Fibroblast of lung (primary cell): ENCODE measurements at regions not wholly inside any gene's neighbourhood (a gene's known extent, or its start where the extent isn't known, plus 50 kb on each side); places are given as distances from the start of the nearest gene placed in this dataset.

Source experiments
- DNase-seq, 2 donors: peaks; one replicate each; pipeline versions ENCODE4 v3.0.0 to v3.0.0-alpha.2; 2010; ENCODE audit warnings: low read depth in 2 of 2
- H2AFZ ChIP-seq: 2 replicates; pipeline ENCODE4 v1.5.1; 2012; ENCODE audit warnings: low read length, control low read depth, inconsistent platforms
- H3K27ac ChIP-seq: 2 replicates; pipeline ENCODE4 v1.5.1; 2011; ENCODE audit warnings: low read length, control low read depth; ENCODE audit not compliant: insufficient read depth
- H3K27me3 ChIP-seq: 2 replicates; pipeline ENCODE4 v1.5.1; 2011; ENCODE audit warnings: mild to moderate bottlenecking, low read length; ENCODE audit not compliant: control insufficient read depth, insufficient read depth
- H3K36me3 ChIP-seq: 2 replicates; pipeline ENCODE4 v1.5.1; 2011; ENCODE audit warnings: low read length; ENCODE audit not compliant: control insufficient read depth, insufficient read depth
- H3K4me1 ChIP-seq: 2 replicates; pipeline ENCODE4 v1.5.1; 2011; ENCODE audit warnings: low read length; ENCODE audit not compliant: control insufficient read depth, insufficient read depth; ENCODE audit errors: extremely low read depth
- H3K4me2 ChIP-seq: 2 replicates; pipeline ENCODE4 v1.5.1; 2011; ENCODE audit warnings: low read length, control low read depth; ENCODE audit not compliant: insufficient read depth; ENCODE audit errors: extremely low read depth
- H3K4me3 ChIP-seq, 4 experiments: fragments of 200-600 bp in 1 of 4; sonication (generic) in 1 of 4; replicated peaks in 1 of 4; 2 replicates each; pipeline ENCODE4 v1.5.1; 2011 to 2016; ENCODE audit warnings: low read length in 4 of 4, low read depth in 3 of 4, mild to moderate bottlenecking in 3 of 4, control low read depth in 2 of 4, inconsistent platforms in 1 of 4, mixed read lengths in 1 of 4; ENCODE audit not compliant: insufficient read depth in 1 of 4; ENCODE audit errors: control extremely low read depth in 1 of 4
- H3K79me2 ChIP-seq: 2 replicates; pipeline ENCODE4 v1.5.1; 2012; ENCODE audit warnings: mild to moderate bottlenecking, low read length, inconsistent platforms; ENCODE audit not compliant: control insufficient read depth, insufficient read depth
- H3K9ac ChIP-seq: 2 replicates; pipeline ENCODE4 v1.5.1; 2011; ENCODE audit warnings: mild to moderate bottlenecking, low read length, control low read depth; ENCODE audit not compliant: insufficient read depth
- H3K9me3 ChIP-seq: 2 replicates; pipeline ENCODE4 v1.5.1; 2012; ENCODE audit warnings: low read depth, low read length; ENCODE audit not compliant: control insufficient read depth, insufficient read depth
- H4K20me1 ChIP-seq: 2 replicates; pipeline ENCODE4 v1.5.1; 2011; ENCODE audit warnings: low read length; ENCODE audit not compliant: control insufficient read depth, insufficient read depth; ENCODE audit errors: extremely low read depth
- CTCF ChIP-seq, 2 donors: IDR thresholded peaks in 1 of 2; conservative IDR thresholded peaks in 1 of 2; 1 replicate in 1 of 2; 2 replicates in 1 of 2; pipeline ENCODE4 v1.5.1; 2011 to 2012; ENCODE audit warnings: low read length in 2 of 2, control low read depth in 1 of 2, inconsistent platforms in 1 of 2, low read depth in 1 of 2, mild to moderate bottlenecking in 1 of 2
- EZH2 ChIP-seq: IDR thresholded peaks from 2 replicates; pipeline ENCODE4 v1.5.1; 2012; ENCODE audit warnings: low read length, control low read depth, mild to moderate bottlenecking; ENCODE audit errors: missing control alignments

- TF ChIP-seq CTCF (conservative IDR thresholded peaks at IDR 0.05 in 1 of 2, IDR thresholded peaks at IDR 0.05 in 1 of 2; ENCODE audit: low read depth in 1 of 2, low read length in 2 of 2) (no peak), EZH2 (no peak)
- Histone ChIP-seq H3K27me3 (peaks cover 4% of the 10 kb centered on the region), H2AFZ (no peak overlapping the region), H3K4me3 (no peak overlapping the region), H3K36me3 (no peaks in the 10 kb centered on the region), H4K20me1 (no peaks in the 10 kb centered on the region), H3K27ac (no peak overlapping the region), H3K9me3 (no peaks in the 10 kb centered on the region), H3K79me2 (no peaks in the 10 kb centered on the region), H3K4me1 (no peaks in the 10 kb centered on the region), H3K9ac (no peak overlapping the region), H3K4me2 (no peak overlapping the region)
- DNase-seq, result no peak
Observed at GRCh38 chr3:13235079-13235478, 161.8 kb upstream of the IQSEC1 start.

- no peak overlapping the region for H3K4me2 ChIP-seq
- no peak overlapping the region for H3K4me3 ChIP-seq
- H2AFZ ChIP-seq, result no peak overlapping the region
- TF ChIP-seq EZH2, result no peak
- no peak for TF ChIP-seq CTCF (conservative IDR thresholded peaks at IDR 0.05 in 1 of 2, IDR thresholded peaks at IDR 0.05 in 1 of 2; ENCODE audit: low read depth in 1 of 2, low read length in 2 of 2)
- peaks cover 4% of the 10 kb centered on the region for H3K27me3 ChIP-seq
- no peak overlapping the region for H3K27ac ChIP-seq
- H3K79me2 ChIP-seq, result no peaks in the 10 kb centered on the region
- H3K9me3 ChIP-seq, result no peaks in the 10 kb centered on the region
- H3K4me1 ChIP-seq, result no peaks in the 10 kb centered on the region
- no peak overlapping the region for H3K9ac ChIP-seq
- no peaks in the 10 kb centered on the region for H4K20me1 ChIP-seq
- H3K36me3 ChIP-seq, result no peaks in the 10 kb centered on the region
- DNase-seq, result no peak
Observed at GRCh38 chr3:13234666-13235065, 161.4 kb upstream of the IQSEC1 start.

- no peak for DNase-seq
Observed at GRCh38 chr3:13233487-13234485, 160.6 kb upstream of the IQSEC1 start.

More at GRCh38 chr3:13233487-13234485, 160.6 kb upstream of the IQSEC1 start:
- no peak overlapping the region for H2AFZ ChIP-seq
- no peaks in the 10 kb centered on the region for H3K4me1 ChIP-seq
- H3K36me3 ChIP-seq, result no peaks in the 10 kb centered on the region
- H3K4me3 ChIP-seq, result no peak overlapping the region
- no peaks in the 10 kb centered on the region for H4K20me1 ChIP-seq
- no peaks in the 10 kb centered on the region for H3K9me3 ChIP-seq
- peaks cover 4% of the 10 kb centered on the region for H3K27me3 ChIP-seq
- H3K9ac ChIP-seq, result no peak overlapping the region
- no peak overlapping the region for H3K4me2 ChIP-seq
- no peak overlapping the region for H3K27ac ChIP-seq
- TF ChIP-seq EZH2 (no peak), CTCF (conservative IDR thresholded peaks at IDR 0.05 in 1 of 2, IDR thresholded peaks at IDR 0.05 in 1 of 2; ENCODE audit: low read depth in 1 of 2, low read length in 2 of 2) (no peak)
- no peaks in the 10 kb centered on the region for H3K79me2 ChIP-seq
